ENCODE measurements at regions not wholly inside any gene's neighbourhood (a gene's known extent, or its start where the extent isn't known, plus 50 kb on each side); places are given as distances from the start of the nearest gene placed in this dataset.

- ChIA-PET POLR2A (no interaction called here), CTCF (no interaction called here)
- H3K27me3 Mint-ChIP-seq = no peaks in the 10 kb centered on the region
- no peak overlapping the region for H3K27ac Mint-ChIP-seq
- Histone ChIP-seq H3K4me3 (ENCODE audit: low read length) (no peak overlapping the region), H3K36me3 (ENCODE audit: insufficient read depth, low read length) (no peaks in the 10 kb centered on the region), H3K27me3 (ENCODE audit: control insufficient read depth in 1 of 2, insufficient read depth in 2 of 2, low read length in 2 of 2) (peaks cover 0 to under 1% of the 10 kb centered on the region in 2 experiments), H3K27ac (ENCODE audit: low read depth in 1 of 2, low read length in 2 of 2) (no peak overlapping the region), H3K9me3 (ENCODE audit: control insufficient read depth in 1 of 2, insufficient read depth in 1 of 2, low read length in 2 of 2) (no peaks in the 10 kb centered on the region), H3K4me1 (ENCODE audit: insufficient read depth, low read length) (no peaks in the 10 kb centered on the region)
- intact Hi-C loops (cut with DNase I, micrococcal nuclease) = no loop called here
- no peak overlapping the region for H3K4me3 Mint-ChIP-seq
- ATAC-seq (ENCODE audit: poor library complexity) (no peak), DNase-seq (no peak)
- no peak for TF ChIP-seq CTCF (IDR thresholded peaks at IDR 0.05)
- peaks cover 2% of the 10 kb centered on the region for H3K9me3 Mint-ChIP-seq
- no peaks in the 10 kb centered on the region for H3K36me3 Mint-ChIP-seq (ENCODE audit: low read depth)
- no peaks in the 10 kb centered on the region for H3K4me1 Mint-ChIP-seq (ENCODE audit: low read depth)
Observed at GRCh38 chrX:122667667-122668066, 516.4 kb upstream of the GRIA3 start.

GRCh38 chrX:122703762-122704161 lies 480.3 kb upstream of the GRIA3 start:
- H3K27me3 Mint-ChIP-seq = no peaks in the 10 kb centered on the region
- Histone ChIP-seq H3K36me3 (ENCODE audit: insufficient read depth, low read length) (no peaks in the 10 kb centered on the region), H3K4me1 (ENCODE audit: insufficient read depth, low read length) (no peaks in the 10 kb centered on the region), H3K27me3 (ENCODE audit: control insufficient read depth in 1 of 2, insufficient read depth in 2 of 2, low read length in 2 of 2) (no peaks in the 10 kb centered on the region), H3K4me3 (ENCODE audit: low read length) (no peak overlapping the region), H3K27ac (ENCODE audit: low read depth in 1 of 2, low read length in 2 of 2) (no peak overlapping the region), H3K9me3 (ENCODE audit: control insufficient read depth in 1 of 2, insufficient read depth in 1 of 2, low read length in 2 of 2) (no peaks in the 10 kb centered on the region)
- no peaks in the 10 kb centered on the region for H3K4me1 Mint-ChIP-seq (ENCODE audit: low read depth)
- ATAC-seq (ENCODE audit: poor library complexity) (no peak), DNase-seq (no peak)
- no peak overlapping the region for H3K27ac Mint-ChIP-seq
- no peak overlapping the region for H3K4me3 Mint-ChIP-seq
- ChIA-PET CTCF (no interaction called here), POLR2A (no interaction called here)
- no peaks in the 10 kb centered on the region for H3K36me3 Mint-ChIP-seq (ENCODE audit: low read depth)
- no peak for TF ChIP-seq CTCF (IDR thresholded peaks at IDR 0.05)
- H3K9me3 Mint-ChIP-seq = peaks cover 4% of the 10 kb centered on the region
- intact Hi-C loops (cut with DNase I, micrococcal nuclease) = no loop called here

GRCh38 chrX:122739770-122740169 lies 444.3 kb upstream of the GRIA3 start:
- TF ChIP-seq CTCF (IDR thresholded peaks at IDR 0.05) = no peak
- Histone ChIP-seq H3K4me1 (ENCODE audit: insufficient read depth, low read length) (no peaks in the 10 kb centered on the region), H3K27ac (ENCODE audit: low read depth in 1 of 2, low read length in 2 of 2) (no peak overlapping the region), H3K4me3 (ENCODE audit: low read length) (no peak overlapping the region), H3K36me3 (ENCODE audit: insufficient read depth, low read length) (no peaks in the 10 kb centered on the region), H3K27me3 (ENCODE audit: control insufficient read depth in 1 of 2, insufficient read depth in 2 of 2, low read length in 2 of 2) (no peaks in the 10 kb centered on the region), H3K9me3 (ENCODE audit: control insufficient read depth in 1 of 2, insufficient read depth in 1 of 2, low read length in 2 of 2) (no peaks in the 10 kb centered on the region)
- intact Hi-C loops (cut with DNase I, micrococcal nuclease) = no loop called here
- no peaks in the 10 kb centered on the region for H3K36me3 Mint-ChIP-seq (ENCODE audit: low read depth)
- H3K4me3 Mint-ChIP-seq = no peak overlapping the region
- ATAC-seq (ENCODE audit: poor library complexity) = no peak
- DNase-seq = no peak
- peaks cover 2% of the 10 kb centered on the region for H3K9me3 Mint-ChIP-seq
- CTCF ChIA-PET = no interaction called here
- no peaks in the 10 kb centered on the region for H3K27me3 Mint-ChIP-seq
- no peak overlapping the region for H3K27ac Mint-ChIP-seq
- POLR2A ChIA-PET = no interaction called here
- H3K4me1 Mint-ChIP-seq (ENCODE audit: low read depth) = no peaks in the 10 kb centered on the region
